DMS114 treated with DMSO at 0.1 percent for 48 hours (cell line): ENCODE measurements at regions not wholly inside any gene's neighbourhood (a gene's known extent, or its start where the extent isn't known, plus 50 kb on each side); places are given as distances from the start of the nearest gene placed in this dataset.

Experiments
- DNase-seq: peaks from one replicate; lab custom pipeline; 2025; ENCODE audit not compliant: unreplicated experiment; lab: John Stamatoyannopoulos, UW

DNA sequence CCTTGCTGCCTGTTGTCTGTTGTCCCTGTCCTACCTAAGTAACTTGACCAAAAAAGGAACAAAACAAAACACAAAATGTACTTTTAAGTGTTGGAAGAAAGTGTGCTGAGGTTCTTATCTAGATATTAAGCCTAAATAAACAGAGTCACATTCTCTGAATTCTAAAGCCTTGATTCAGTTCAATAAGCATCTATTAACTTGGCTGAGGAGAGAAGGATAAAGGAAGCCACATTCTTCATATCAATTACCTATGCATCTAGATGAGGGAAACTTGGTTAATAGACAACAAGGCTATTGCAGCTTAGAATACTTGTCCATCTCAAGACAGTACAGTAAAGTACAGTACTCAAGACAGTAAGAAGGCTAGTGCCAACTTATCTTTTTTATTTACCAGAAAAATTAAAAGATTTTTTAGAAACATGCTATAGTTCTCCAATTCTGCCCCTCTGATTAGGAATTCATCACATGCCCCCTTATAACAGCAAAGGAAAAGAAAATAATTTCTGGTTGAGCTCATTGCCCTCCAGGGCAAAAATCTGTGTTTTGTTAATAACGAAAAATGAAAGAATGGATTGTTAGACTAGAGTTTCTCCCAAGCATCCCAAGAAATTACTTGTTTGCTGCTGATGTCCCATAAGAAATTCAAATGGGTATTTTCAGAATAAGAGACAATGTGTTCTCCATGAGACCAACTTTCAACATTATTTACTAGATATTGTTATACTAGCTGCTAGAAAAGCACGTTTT is 546.5 kb upstream of the SEMA3D start:
- DNase-seq: no peak

- DNase-seq: no peak
Measured at GRCh38 chr7:85730012-85730411, 543.2 kb upstream of the SEMA3D start.

GRCh38 chr7:85725026-85725425 is 538.2 kb upstream of the SEMA3D start:
- DNase-seq: no peak

DNA sequence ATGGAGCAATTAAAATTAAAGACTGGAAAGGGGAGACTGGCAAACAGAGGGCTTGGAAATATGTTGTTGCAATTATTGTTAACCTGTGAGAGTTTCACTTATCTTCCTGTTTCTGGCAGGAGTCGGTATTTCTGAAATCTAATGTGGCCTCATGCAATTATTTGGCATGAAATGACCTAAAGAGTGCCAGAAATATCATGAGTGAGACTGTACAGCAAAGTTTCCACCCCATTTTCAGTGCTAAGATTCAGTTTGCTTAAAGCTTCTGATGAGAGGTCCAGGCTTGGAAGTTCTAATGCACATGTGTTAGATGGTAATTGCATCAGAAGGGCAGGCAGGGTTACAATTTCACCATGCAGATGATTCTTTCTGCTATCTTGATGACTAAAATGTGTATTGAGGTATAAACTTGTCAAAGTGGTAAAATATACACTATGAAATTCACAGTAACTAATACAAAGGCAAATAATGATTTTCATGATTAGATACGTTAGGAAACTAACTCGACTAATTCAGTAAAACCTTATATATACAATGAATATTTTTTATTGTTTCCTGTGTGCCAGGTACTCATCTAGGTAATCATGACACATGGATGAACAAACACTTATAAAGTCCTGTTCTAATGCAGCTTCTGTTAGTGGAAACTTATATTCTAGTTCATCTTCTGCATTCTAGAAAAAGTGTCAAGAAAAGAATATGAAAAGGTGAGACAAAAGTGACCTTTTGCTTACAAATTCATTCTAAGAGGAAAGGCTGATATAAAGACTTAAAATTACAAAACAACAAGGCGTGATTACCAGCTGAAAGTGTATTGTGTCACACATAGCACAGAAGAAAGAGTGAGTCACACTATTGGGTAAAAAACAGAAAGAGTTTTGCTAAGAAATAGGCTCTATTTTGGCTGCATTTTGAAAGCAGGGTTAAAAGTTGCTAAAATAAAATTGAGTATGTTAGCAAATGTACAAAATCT is 533.4 kb upstream of the SEMA3D start:
- no peak for DNase-seq

GRCh38 chr7:85716353-85716752 is 529.5 kb upstream of the SEMA3D start:
- no peak for DNase-seq

- DNase-seq: no peak
Measured at GRCh38 chr7:85714951-85715350, 528.1 kb upstream of the SEMA3D start.

GRCh38 chr7:85714043-85714578 is 527.3 kb upstream of the SEMA3D start:
- DNase-seq: no peak

DNA sequence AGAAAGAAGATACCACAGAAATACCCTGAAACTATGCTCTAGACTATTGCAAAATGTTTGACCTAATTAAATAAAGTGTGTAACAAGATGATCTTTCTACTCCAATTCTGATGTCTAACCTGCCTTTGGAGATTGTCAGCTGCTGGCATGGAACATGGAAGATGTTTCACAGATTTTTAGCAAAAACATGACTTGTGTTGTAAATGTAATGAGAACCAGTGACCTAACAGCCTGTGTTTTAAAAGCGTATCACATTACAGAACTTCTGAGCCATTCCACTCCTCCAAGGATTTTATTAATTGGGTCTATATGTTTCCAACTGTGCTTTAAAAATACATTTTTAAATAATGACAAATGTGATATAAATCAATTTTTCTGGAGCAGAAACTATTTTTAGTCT is 526.3 kb upstream of the SEMA3D start:
- no peak for DNase-seq

GRCh38 chr7:85711894-85712293 is 525.0 kb upstream of the SEMA3D start:
- no peak for DNase-seq

DNA sequence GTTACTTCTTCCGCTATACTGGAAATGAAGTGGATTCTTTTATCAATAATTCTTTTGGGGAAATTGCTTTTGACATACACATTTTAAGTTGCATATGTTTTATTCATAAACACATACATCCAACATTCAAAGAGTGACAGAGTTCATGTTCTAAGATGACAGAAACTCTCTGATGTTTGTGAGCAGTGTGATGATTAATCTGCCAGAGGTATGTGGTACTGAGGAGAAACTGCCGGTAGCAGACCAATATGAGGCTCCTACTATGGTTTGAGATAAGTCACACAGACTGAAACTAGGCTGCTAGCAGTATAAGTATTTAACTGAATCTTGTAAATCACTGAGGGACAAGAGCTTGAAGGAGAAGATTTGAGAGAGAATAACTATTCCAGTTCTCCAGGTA is 524.1 kb upstream of the SEMA3D start:
- no peak for DNase-seq

DNA sequence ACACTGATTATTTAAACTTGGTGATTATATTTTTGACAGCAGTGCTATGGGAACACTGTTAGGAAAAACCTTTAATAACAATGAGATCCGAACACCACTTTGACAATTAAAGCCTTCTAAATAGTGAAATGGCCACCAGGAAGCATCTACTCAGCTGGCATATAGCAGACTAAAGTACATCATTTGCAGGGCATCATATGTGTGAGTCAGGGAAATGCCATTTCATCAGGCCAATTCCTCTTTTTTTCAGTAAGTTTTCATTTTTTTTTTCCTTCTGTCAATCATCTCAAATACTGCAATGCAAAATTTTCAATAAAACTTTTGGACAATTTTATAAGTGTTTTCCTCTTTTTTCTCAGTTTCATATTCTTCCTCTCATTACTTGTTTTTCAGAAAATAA is 521.4 kb upstream of the SEMA3D start:
- no peak for DNase-seq

- DNase-seq: no peak
Measured at GRCh38 chr7:85705076-85705475, 518.2 kb upstream of the SEMA3D start.

DNA sequence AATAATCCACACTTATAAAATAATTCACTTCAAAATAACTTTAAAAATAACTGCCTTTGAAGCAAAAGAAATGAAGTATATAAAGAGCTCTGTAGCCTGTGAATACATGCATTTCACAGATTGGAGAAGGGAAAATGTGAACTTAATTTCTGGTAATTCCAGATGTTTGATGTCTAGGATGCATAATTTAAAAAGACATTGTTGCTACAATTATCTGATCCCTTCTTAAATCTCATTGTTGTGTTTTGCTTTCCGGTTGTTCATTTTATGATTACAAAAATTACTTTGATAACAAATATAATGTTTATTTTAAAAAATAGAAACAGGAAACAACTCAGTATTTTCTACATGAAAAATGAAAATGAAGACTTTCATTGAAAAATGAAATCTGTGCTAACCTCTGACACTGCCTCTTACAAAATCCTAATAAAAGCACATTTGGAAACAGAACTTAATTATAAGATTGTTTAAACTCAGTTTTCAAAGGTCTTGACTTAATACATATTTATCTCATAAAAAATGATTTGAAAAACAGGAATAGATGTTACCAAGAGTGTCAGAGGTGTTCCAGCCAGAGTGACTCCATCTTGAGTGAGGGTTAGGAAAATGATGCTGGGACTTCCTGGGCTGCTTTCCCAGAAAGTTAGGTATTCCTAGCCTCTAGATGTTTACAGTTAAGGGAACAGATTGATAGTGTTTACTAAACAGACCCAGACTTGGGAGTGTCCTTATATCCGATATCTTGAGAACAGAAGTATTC is 516.6 kb upstream of the SEMA3D start:
- DNase-seq: no peak

- peak; percentile 72 for DNase-seq
Measured at GRCh38 chr7:85702348-85702747, 515.5 kb upstream of the SEMA3D start.

DNA sequence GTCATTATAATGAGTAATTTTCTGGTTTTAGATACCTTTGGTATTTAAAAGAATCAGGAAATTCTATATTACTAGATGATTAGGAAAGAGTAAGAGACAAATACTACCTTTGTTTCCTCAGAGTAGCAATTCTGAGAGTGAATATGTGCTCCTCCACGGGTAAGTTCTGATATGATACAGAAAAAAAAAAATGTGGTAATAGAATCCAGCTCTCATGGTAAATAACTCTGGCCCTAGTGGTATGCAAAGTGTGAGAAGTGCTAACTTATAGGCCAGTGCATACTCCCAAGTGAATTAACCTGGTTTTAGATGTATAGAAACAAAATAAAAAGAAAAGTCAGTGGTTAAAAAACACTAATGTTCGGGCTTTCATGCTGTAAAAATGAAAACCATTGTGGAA is 512.6 kb upstream of the SEMA3D start:
- DNase-seq: no peak

DNA sequence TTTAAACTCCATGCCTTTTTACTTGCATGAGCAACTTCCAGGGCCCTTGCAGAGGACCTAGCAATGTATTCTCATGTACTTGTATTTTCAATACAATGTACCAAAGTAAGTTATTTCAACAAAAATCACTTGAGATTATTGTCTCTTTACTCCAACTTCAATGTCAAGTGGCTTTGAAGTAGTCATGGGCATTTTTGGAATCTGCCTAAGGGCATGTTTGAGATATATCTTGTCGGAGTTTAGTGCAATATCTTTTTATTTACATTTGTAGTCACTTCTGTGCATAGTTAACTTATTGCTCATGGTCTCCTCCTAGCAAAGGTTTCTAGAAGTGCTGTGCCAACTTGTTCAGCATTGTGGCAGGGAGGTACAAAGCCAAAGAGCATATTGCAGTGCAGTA is 508.7 kb upstream of the SEMA3D start:
- peak; percentile 70 for DNase-seq

DNA sequence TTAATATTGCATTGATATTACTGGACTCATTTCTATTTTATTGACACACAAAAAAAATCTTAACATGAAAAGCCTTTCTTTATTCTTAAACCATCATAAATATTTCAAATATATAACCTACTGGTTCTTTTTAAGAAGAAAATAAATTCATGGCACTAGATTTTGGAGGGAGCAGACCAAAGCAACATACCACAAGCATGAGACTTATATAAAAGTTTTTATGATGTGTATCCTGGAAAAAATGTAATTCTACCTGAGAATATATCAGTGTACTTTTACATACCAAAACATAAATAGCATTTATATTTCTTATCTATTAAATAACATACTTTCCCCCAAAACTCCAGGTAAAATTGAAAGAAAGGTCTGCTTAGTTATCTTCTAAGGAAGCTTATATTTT is 508.2 kb upstream of the SEMA3D start:
- no peak for DNase-seq

- no peak for DNase-seq
Measured at GRCh38 chr7:85693326-85693725, 506.5 kb upstream of the SEMA3D start.

GRCh38 chr7:85688712-85689111 is 501.9 kb upstream of the SEMA3D start:
- no peak for DNase-seq

DNA sequence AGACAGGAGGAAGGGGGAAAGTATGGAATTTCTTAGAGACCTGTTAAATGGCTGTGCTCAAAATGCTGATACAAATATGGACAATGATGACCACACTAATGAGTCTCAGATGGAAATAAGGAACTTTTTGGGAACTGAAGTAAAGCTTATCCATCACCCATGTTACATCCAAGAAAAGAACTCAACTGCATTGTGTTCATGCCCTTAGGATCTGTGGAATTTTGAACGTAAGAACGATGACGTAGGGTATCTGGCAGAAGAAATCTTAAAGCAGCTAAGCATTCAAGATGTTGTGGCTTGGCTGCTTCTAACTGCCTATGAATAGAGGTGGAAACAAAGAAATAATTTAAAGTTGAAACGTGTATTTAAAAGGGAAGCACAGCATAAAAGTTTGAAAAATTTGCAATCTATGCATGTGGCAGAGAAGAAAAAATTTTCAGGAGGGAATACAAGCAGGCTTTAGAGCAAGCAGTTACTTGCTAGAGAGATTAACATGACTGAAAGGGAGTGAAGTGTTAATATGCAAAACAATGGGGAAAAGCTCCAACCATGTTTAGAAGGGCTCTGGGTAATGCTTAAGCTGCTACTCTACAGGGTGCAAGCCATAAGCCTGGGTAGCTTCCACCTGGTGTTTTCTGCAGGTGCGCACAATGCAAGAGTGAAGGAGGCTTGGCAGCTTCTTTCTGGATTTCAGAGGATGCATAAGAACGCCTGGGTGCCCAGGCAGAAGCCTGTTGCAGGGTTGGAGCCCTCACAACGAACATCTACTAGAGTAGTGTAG is 499.7 kb upstream of the SEMA3D start:
- DNase-seq: no peak
